GM12878 (cell line): ENCODE measurements at regions not wholly inside any gene's neighbourhood (a gene's known extent, or its start where the extent isn't known, plus 50 kb on each side); places are given as distances from the start of the nearest gene placed in this dataset.

Experiments used
- CTCF ChIP-seq, 3 experiments: IDR thresholded peaks in 2 of 3; conservative IDR thresholded peaks in 1 of 3; 2 replicates each; pipeline ENCODE4 v1.5.1; 2011; ENCODE audit warnings: low read depth in 3 of 3, low read length in 3 of 3, mild to moderate bottlenecking in 3 of 3, control low read depth in 2 of 3, moderate library complexity in 2 of 3, inconsistent platforms in 1 of 3, mixed read lengths in 1 of 3; ENCODE audit not compliant: control insufficient read depth in 2 of 3, insufficient read depth in 1 of 3; ENCODE audit errors: extremely low read depth in 1 of 3
- ESRRA ChIP-seq: IDR thresholded peaks from 2 replicates; pipeline ENCODE4 v1.6.1; 2012; ENCODE audit warnings: mild to moderate bottlenecking, low read length, improper control_type of control experiment
- FOXM1 ChIP-seq: IDR thresholded peaks from 2 replicates; pipeline ENCODE4 v1.6.1; 2012; ENCODE audit warnings: low read depth, mild to moderate bottlenecking, inconsistent platforms, low read length, moderate library complexity
- HCFC1 ChIP-seq: fragments of 150-350 bp; IDR thresholded peaks from 2 replicates; pipeline ENCODE4 v1.6.1; 2014; ENCODE audit warnings: low read length
- POLR2AphosphoS5 ChIP-seq: IDR thresholded peaks from 2 replicates; pipeline ENCODE4 v1.6.1; 2011; ENCODE audit warnings: mild to moderate bottlenecking, low read length, inconsistent platforms
- RFX5 ChIP-seq: IDR thresholded peaks from 2 replicates; pipeline ENCODE4 v1.6.1; 2011; ENCODE audit warnings: low read depth, low read length, improper control_type of control experiment
- SUPT20H ChIP-seq: IDR thresholded peaks from 2 replicates; pipeline ENCODE4 v1.6.1; 2011; ENCODE audit warnings: low read depth, mild to moderate bottlenecking, low read length, moderate library complexity, borderline replicate concordance; ENCODE audit not compliant: control insufficient read depth
- TARDBP ChIP-seq: IDR thresholded peaks from 2 replicates; pipeline ENCODE4 v1.6.1; 2016; ENCODE audit warnings: borderline replicate concordance
- ZNF207 ChIP-seq: fragments of 450-650 bp; IDR thresholded peaks from 2 replicates; pipeline ENCODE4 v1.6.1; 2014; ENCODE audit warnings: antibody characterized with exemption, mild to moderate bottlenecking, borderline replicate concordance

DNA sequence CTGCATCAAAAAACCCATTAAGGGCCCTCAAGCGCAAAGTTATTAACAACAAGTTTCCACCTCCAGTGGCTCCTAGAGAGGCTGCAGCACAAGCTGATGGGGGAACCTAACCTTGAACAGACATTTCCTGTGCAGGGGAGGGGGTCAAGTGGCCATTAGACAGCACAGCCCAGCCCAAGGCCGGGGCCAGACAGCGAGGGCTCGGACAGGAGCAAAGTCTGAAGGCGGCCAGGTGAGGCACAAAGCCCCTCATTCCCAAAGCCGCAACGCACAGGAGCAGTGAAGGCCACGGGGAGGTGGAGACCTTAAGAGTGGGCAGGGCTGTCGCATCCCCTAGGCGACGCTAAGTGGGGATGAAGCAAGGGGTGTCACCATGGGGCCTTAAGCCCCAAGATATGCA is 73.2 kb upstream of the ZNF746 start:
- TF ChIP-seq HCFC1 (no peak), RFX5 (no peak), CTCF (IDR thresholded peaks at IDR 0.05 in 2 of 3, conservative IDR thresholded peaks at IDR 0.05 in 1 of 3; ENCODE audit: control insufficient read depth in 2 of 3, extremely low read depth in 1 of 3, insufficient read depth in 1 of 3, low read depth in 3 of 3, low read length in 3 of 3) (no peak), TARDBP (no peak), ESRRA (no peak), SUPT20H (no peak), FOXM1 (no peak), ZNF207 (no peak), POLR2AphosphoS5 (no peak)
